ENCODE measurements at regions not wholly inside any gene's neighbourhood (a gene's known extent, or its start where the extent isn't known, plus 50 kb on each side); places are given as distances from the start of the nearest gene placed in this dataset.

GRCh38 chr10:123269675-123270074, 115.5 kb downstream of the BUB3 start:
- TF ChIP-seq ZSCAN29 (IDR thresholded peaks at IDR 0.05) (no peak), MYC (IDR thresholded peaks at IDR 0.05; ENCODE audit: low read depth, low read length) (no peak), MYC (CRISPR knock-in tag; IDR thresholded peaks at IDR 0.05; ENCODE audit: borderline replicate concordance, low read depth) (no peak), YY1 (IDR thresholded peaks at IDR 0.05; ENCODE audit: borderline replicate concordance in 1 of 3, control insufficient read depth in 1 of 3, extremely low read depth in 1 of 3, insufficient read depth in 3 of 3, insufficient read length in 1 of 3, insufficient replicate concordance in 2 of 3, low read depth in 1 of 3, low read length in 2 of 3) (no peak)
- TF ChIP-seq, protein P1, sequence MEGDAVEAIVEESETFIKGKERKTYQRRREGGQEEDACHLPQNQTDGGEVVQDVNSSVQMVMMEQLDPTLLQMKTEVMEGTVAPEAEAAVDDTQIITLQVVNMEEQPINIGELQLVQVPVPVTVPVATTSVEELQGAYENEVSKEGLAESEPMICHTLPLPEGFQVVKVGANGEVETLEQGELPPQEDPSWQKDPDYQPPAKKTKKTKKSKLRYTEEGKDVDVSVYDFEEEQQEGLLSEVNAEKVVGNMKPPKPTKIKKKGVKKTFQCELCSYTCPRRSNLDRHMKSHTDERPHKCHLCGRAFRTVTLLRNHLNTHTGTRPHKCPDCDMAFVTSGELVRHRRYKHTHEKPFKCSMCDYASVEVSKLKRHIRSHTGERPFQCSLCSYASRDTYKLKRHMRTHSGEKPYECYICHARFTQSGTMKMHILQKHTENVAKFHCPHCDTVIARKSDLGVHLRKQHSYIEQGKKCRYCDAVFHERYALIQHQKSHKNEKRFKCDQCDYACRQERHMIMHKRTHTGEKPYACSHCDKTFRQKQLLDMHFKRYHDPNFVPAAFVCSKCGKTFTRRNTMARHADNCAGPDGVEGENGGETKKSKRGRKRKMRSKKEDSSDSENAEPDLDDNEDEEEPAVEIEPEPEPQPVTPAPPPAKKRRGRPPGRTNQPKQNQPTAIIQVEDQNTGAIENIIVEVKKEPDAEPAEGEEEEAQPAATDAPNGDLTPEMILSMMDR (IDR thresholded peaks at IDR 0.05 in 2 of 3, conservative IDR thresholded peaks at IDR 0.05 in 1 of 3; ENCODE audit: insufficient read depth in 2 of 3, low read depth in 1 of 3, low read length in 3 of 3), result no peak
